ENCODE measurements at regions not wholly inside any gene's neighbourhood (a gene's known extent, or its start where the extent isn't known, plus 50 kb on each side); places are given as distances from the start of the nearest gene placed in this dataset.
A peak's percentile ranks its signal among the peaks of the same experiment; 100 is the strongest.
"Not testable (repeated sequence)": the region's sequence is repeated elsewhere in the genome, so short reads cannot be mapped to it uniquely, and the experiment has no call there.

DNA sequence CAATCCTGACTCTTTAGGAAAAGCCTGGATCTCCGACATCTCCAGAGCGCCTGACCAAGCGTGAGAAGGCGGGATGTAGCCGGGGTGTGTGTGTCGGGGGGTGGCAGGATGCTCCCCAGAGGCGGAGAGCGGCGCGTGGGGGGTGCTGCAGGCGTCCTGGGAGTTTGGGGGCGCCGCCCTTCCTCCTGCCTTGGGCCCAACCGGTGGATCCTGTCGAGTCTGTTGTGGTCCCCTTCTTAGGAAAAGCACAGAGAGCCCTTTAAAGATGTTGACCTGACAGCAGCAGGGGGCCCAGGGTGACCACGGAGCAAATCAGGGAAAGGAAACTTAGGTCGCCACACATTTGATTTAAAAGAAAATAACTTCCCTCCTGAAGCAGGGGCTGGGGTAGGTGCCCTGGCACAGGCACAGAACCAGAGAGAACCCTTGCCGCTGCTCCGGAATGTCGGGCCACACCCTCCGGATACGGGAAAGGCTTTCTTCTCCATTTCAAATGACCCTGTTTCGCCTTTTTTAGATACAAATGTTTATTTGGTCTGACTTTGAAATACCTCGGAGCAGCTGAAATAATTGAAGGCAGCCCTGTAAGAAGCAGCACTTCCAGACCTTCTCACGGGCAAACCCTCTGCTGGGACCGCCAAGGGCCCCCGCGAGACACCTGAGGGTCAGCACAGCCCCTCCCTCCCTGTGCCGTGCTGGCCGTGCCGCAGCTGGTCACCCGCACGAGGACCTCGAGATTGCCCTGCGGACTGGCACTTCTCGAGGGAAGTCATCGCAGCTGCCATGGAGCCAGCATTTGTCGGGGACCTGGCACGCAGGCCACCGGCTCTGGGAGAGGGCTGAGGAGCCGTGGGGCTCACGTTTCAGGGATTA is 102.9 kb upstream of the KLF13 start:
- in situ Hi-C loops (cut with HindIII; ENCODE audit: low sequenced_read_pairs) = no loop called here
- H3K4me3 ChIP-seq (ENCODE audit: low read depth, low read length) = no peak overlapping the region
- no peak for TF ChIP-seq CTCF (IDR thresholded peaks at IDR 0.05; ENCODE audit: low read depth, low read length)
- peak; percentile 18 for DNase-seq (ENCODE audit: low read depth, low spot score)

DNA sequence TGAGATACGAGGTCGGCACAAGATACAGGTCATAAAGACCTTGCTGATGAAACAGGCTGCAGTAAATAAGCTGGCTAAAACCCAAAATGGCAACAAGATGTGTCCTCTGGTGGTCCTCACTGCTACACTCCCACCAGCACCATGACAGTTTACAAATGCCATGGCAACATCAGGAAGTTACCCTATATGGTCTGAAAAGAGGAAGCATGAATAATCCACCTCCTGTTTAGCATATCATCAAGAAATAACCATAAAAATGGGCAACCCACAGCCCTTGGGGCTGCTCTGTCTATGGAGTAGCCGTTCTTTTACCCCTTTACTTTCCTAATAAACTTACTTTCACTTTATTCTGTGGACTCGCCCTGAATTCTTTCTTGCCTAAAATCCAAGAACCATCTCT is 102.0 kb upstream of the KLF13 start:
- DNase-seq (ENCODE audit: low read depth, low spot score); in situ Hi-C loops (cut with HindIII; ENCODE audit: low sequenced_read_pairs); H3K4me3 ChIP-seq (ENCODE audit: low read depth, low read length): not testable (repeated sequence)

DNA sequence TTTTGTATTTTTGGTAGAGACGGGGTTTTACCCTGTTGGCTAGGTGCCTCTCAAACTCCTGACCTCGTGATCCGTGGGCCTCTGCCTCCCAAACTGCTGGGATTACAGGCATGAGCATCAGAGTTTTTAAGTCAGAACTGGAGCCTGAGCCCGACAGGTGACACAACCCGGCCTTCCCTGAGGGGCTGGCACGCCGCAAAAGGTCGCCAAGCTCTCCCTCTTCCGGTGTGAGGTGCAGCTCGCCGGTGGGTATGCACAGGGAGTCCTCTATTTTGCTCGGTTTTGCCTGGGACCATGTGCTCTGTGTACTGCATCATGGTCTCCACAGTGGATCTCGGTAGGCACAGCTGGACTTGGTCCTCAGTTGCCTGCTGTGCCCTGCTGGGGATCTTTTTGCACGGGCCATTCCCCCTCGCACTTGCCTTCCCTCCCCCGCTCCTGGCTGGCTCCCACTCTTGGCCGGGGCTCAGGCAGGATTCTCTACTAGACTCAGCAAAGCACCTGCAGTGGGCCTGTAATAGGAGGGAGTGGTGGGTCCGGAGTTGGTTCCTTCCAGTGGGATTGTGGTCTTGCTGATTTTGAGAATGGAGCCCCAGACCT is 101.2 kb upstream of the KLF13 start:
- no peak for TF ChIP-seq CTCF (IDR thresholded peaks at IDR 0.05; ENCODE audit: low read depth, low read length)
- in situ Hi-C loops (cut with HindIII; ENCODE audit: low sequenced_read_pairs) = no loop called here
- no peak overlapping the region for H3K4me3 ChIP-seq (ENCODE audit: low read depth, low read length)
- DNase-seq (ENCODE audit: low read depth, low spot score) = no peak

GRCh38 chr15:31226021-31226420 is 100.6 kb upstream of the KLF13 start:
- DNase-seq (ENCODE audit: low read depth, low spot score) = no peak
- in situ Hi-C loops (cut with HindIII; ENCODE audit: low sequenced_read_pairs) = no loop called here

DNA sequence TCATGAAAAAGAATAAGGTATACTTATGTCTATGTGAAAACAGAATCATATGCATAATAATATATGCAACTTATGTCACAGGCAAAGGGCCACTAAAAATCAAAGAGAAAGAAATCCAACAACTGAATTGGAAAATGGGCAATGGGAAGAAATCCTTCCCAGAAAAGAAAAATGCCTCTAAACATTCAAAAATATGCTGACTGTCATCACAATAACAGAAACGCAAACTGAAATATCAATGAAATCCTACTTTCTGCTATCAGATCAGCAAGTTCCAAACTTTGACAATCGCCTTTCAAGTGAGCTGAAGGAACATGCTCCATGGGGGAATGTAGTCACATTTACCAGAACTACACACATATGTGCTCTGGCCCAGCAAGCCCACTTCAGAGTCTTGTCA is 99.4 kb upstream of the KLF13 start:
- H3K4me3 ChIP-seq (ENCODE audit: low read depth, low read length) = no peak overlapping the region
- in situ Hi-C loops (cut with HindIII; ENCODE audit: low sequenced_read_pairs) = no loop called here
- no peak for TF ChIP-seq CTCF (IDR thresholded peaks at IDR 0.05; ENCODE audit: low read depth, low read length)
- no peak for DNase-seq (ENCODE audit: low read depth, low spot score)

More at GRCh38 chr15:31226021-31226420, 100.6 kb upstream of the KLF13 start:
- H3K4me3 ChIP-seq (ENCODE audit: low read depth, low read length) = no peak overlapping the region
- TF ChIP-seq CTCF (IDR thresholded peaks at IDR 0.05; ENCODE audit: low read depth, low read length) = no peak

DNA sequence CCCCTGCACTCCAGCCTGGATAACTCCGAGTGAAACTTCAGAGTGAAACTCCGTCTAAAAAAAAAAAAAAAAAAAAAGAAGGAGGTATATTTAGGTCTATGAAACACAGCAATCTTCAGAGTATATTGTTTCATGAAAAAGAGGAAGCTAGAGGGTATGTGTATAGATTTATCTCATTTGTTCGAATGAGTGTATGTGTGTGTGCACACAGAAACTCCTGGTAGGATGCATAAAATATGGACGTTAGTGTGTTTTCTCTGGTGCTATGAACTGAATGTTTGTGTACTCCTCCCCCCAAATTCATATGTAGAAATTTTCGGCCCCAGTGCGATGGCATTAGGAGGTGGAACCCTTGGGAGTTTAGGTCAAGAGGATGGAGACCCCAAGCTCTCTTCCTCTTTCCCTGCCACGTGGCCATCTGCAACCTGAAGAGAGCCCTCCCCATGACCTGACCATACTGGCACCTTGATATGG is 98.6 kb upstream of the KLF13 start:
- TF ChIP-seq CTCF (IDR thresholded peaks at IDR 0.05; ENCODE audit: low read depth, low read length) = no peak
- no peak for DNase-seq (ENCODE audit: low read depth, low spot score)
- no peak overlapping the region for H3K4me3 ChIP-seq (ENCODE audit: low read depth, low read length)
- in situ Hi-C loops (cut with HindIII; ENCODE audit: low sequenced_read_pairs) = no loop called here
